ENCODE measurements at regions not wholly inside any gene's neighbourhood (a gene's known extent, or its start where the extent isn't known, plus 50 kb on each side); places are given as distances from the start of the nearest gene placed in this dataset.

DNA sequence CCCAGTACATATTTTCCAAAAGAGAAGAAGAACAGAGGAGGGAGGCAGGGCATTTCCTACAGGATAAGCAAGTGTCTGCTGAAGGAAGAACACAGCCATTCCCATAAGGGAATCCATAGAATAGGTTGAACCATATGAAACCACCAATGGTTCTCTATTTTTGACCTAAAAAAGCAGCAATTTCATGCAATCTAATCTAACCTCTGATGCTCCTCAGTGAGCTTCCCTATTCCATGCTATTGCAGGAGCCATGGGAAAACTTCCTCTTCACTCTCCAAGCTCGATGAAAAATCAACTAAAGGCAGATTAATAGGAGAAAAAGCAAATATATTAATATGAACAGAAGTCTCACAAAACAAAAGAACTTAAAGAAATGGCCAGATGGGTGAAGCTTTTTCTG is 50.5 kb downstream of the SIPA1L2 start:
- WGBS, 2 experiments (ENCODE audit: extremely low coverage in 1 of 2, insufficient coverage in 1 of 2, insufficient read length in 1 of 2, insufficient replicate concordance in 2 of 2, low coverage in 1 of 2, low lambda C conversion rate in 2 of 2, missing lambda C conversion rate in 1 of 2): 100% methylated on average over 1 of the region's 1 CpG; no CpG with 5 or more reads in 1 of the 2 experiments
- Histone ChIP-seq H3K36me3 (ENCODE audit: control insufficient read depth in 2 of 4, insufficient read depth in 4 of 4, low read length in 3 of 4) (no peaks in the 10 kb centered on the region), H3K14ac (ENCODE audit: insufficient read length) (no peak overlapping the region), H4K91ac (replicated peaks; ENCODE audit: insufficient read length, low read length) (no peak overlapping the region), H4K20me1 (replicated peaks in 1 of 2; ENCODE audit: control insufficient read depth in 1 of 2, insufficient read depth in 2 of 2, low read length in 2 of 2) (no peaks in the 10 kb centered on the region), H3K18ac (ENCODE audit: extremely low read depth, low read length) (no peak overlapping the region), H2BK5ac (ENCODE audit: low read depth, low read length) (no peak overlapping the region), H3K4me1 (replicated peaks in 1 of 4; ENCODE audit: control insufficient read depth in 3 of 4, insufficient read depth in 4 of 4, low read length in 3 of 4) (peaks cover 2 to 10% (median 5%) of the 10 kb centered on the region in 4 experiments; a peak in 6 of 7 replicates), H3K79me2 (ENCODE audit: control insufficient read depth in 1 of 2, insufficient read depth in 2 of 2, low read length in 2 of 2) (no peaks in the 10 kb centered on the region), H4K5ac (ENCODE audit: insufficient read length, low read depth, low read length) (no peak overlapping the region), H3K27me3 (replicated peaks in 1 of 4; ENCODE audit: control insufficient read depth in 3 of 4, extremely low read depth in 1 of 4, insufficient read depth in 3 of 4, low read length in 3 of 4) (no peaks in the 10 kb centered on the region), H2BK15ac (ENCODE audit: low read length) (no peak overlapping the region), H3K4me3 (ENCODE audit: extremely low read depth in 1 of 4, insufficient read depth in 2 of 4, low read depth in 3 of 4, low read length in 4 of 4) (no peak overlapping the region), H3K9ac (replicated peaks in 1 of 4; ENCODE audit: extremely low read depth in 1 of 4, low read depth in 3 of 4, low read length in 3 of 4) (no peak overlapping the region), H2AK5ac (ENCODE audit: low read depth, low read length) (no peak overlapping the region), H3K79me1 (ENCODE audit: low read depth, low read length) (no peaks in the 10 kb centered on the region), H3K23me2 (ENCODE audit: low read depth, low read length) (no peaks in the 10 kb centered on the region), H2BK120ac (replicated peaks; ENCODE audit: low read depth, low read length) (no peak overlapping the region), H3K23ac (ENCODE audit: insufficient read length) (no peak overlapping the region), H2BK20ac (ENCODE audit: low read length) (no peak overlapping the region), H3K4ac (replicated peaks; ENCODE audit: insufficient read length, low read depth, low read length) (no peak overlapping the region), H3K56ac (replicated peaks; ENCODE audit: insufficient read length, low read depth, low read length) (no peak overlapping the region), H2BK12ac (ENCODE audit: low read depth, low read length) (no peak overlapping the region), H4K8ac (ENCODE audit: extremely low read depth, insufficient read depth, low read length) (no peak overlapping the region), H2AFZ (ENCODE audit: low read length) (no peak overlapping the region), H3K27ac (ENCODE audit: low read depth, low read length) (no peak overlapping the region), H3K9me3 (ENCODE audit: insufficient read depth in 2 of 2, low read depth in 1 of 2, low read length in 1 of 2) (no peaks in the 10 kb centered on the region), H3K4me2 (ENCODE audit: insufficient read depth in 1 of 2, low read depth in 2 of 2, low read length in 2 of 2) (no peak overlapping the region)
- FAIRE-seq (no peak), DNase-seq (ENCODE audit: low read depth in 1 of 2, low spot score in 2 of 2) (no peak)
- TF ChIP-seq, protein P1, sequence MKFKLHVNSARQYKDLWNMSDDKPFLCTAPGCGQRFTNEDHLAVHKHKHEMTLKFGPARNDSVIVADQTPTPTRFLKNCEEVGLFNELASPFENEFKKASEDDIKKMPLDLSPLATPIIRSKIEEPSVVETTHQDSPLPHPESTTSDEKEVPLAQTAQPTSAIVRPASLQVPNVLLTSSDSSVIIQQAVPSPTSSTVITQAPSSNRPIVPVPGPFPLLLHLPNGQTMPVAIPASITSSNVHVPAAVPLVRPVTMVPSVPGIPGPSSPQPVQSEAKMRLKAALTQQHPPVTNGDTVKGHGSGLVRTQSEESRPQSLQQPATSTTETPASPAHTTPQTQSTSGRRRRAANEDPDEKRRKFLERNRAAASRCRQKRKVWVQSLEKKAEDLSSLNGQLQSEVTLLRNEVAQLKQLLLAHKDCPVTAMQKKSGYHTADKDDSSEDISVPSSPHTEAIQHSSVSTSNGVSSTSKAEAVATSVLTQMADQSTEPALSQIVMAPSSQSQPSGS (IDR thresholded peaks at IDR 0.05; ENCODE audit: low read length): no peak
- TF ChIP-seq SIRT6 (IDR thresholded peaks at IDR 0.05; ENCODE audit: low read length) (no peak), BRCA1 (IDR thresholded peaks at IDR 0.05; ENCODE audit: low read depth, low read length) (no peak)
- TF ChIP-seq, protein P2, sequence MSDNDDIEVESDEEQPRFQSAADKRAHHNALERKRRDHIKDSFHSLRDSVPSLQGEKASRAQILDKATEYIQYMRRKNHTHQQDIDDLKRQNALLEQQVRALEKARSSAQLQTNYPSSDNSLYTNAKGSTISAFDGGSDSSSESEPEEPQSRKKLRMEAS (IDR thresholded peaks at IDR 0.05): no peak
- ChIA-PET POLR2A (ENCODE audit: partially characterized antibody) (no interaction called here), CTCF (ENCODE audit: partially characterized antibody) (interaction anchor here (0.5 to 1.5 kb wide), 7 partner anchors 14 to 355 kb away, joined by 3 read pairs; no protein-coding TSS in a partner anchor)

All from H1 (cell line).